ENCODE measurements at regions not wholly inside any gene's neighbourhood (a gene's known extent, or its start where the extent isn't known, plus 50 kb on each side); places are given as distances from the start of the nearest gene placed in this dataset.

DNA sequence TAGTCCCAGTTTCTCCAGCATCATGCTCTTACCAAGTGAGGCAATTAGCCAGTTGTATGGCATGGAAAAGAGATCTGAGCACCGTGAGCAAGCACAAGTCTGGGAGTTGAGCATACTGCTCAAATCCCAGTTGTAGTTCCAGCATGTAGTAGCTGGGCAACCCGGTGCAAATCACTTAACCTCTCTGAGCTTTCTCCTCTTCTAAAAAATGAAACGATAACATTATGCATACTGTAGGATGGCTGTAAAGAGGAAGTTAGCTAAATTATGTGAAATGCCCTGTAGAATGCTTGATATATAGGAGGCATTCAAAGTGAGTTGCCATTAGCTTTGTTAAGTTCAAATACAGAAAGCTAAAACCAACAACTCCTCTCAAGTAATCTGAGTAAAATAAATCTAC is 164.0 kb upstream of the ZEB2 start:
- TF ChIP-seq CTCF (IDR thresholded peaks at IDR 0.05): no peak
- peak overlapping the region in 1 of 2 donors; percentile 19 for H3K27ac ChIP-seq
- no peaks in the 10 kb centered on the region for H3K27me3 ChIP-seq
- intact Hi-C loops (cut with DNase I): no loop called here
- no peak overlapping the region for H3K4me3 ChIP-seq
- no peaks in the 10 kb centered on the region for H3K9me3 ChIP-seq
- no peaks in the 10 kb centered on the region for H3K36me3 ChIP-seq
- no peak for ATAC-seq
- no peak for DNase-seq
- peaks cover 0 to 35% of the 10 kb centered on the region in 2 donors for H3K4me1 ChIP-seq

GRCh38 chr2:144683107-144683753 is 163.3 kb upstream of the ZEB2 start:
- Histone ChIP-seq H3K9me3 (no peaks in the 10 kb centered on the region), H3K36me3 (no peaks in the 10 kb centered on the region), H3K27me3 (no peaks in the 10 kb centered on the region), H3K4me3 (no peak overlapping the region), H3K4me1 (peaks cover 0 to 35% of the 10 kb centered on the region in 2 donors), H3K27ac (peak overlapping the region in 1 of 2 donors; percentile 19)
- DNase-seq (no peak), ATAC-seq (no peak)
- no peak for TF ChIP-seq CTCF (IDR thresholded peaks at IDR 0.05)
- intact Hi-C loops (cut with DNase I): no loop called here

DNA sequence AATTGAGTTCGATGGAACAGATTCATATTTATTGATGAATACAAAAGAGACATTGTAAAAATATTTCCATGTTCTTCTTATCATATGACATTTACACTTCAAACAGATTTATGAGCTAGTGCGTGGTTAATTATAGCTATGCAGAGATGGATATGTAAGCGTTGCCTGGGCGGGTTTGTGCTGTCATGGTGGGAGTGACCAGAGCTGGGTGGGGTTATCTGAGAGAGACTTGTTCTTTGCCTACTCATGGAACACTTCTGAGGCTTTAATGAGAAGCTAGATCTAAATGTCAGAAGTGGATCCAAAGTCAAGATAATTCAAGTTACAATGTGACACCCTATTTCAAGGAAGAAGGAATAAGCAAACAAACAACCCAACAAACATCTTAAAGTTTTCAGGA is 162.3 kb upstream of the ZEB2 start:
- intact Hi-C loops (cut with DNase I): no loop called here
- no peak for DNase-seq
- no peaks in the 10 kb centered on the region for H3K27me3 ChIP-seq
- H3K36me3 ChIP-seq: no peaks in the 10 kb centered on the region
- H3K9me3 ChIP-seq: no peaks in the 10 kb centered on the region
- H3K4me1 ChIP-seq: peaks cover 0 to 29% of the 10 kb centered on the region in 2 donors
- no peak for TF ChIP-seq CTCF (IDR thresholded peaks at IDR 0.05)
- peak; percentile 38 for ATAC-seq
- H3K4me3 ChIP-seq: no peak overlapping the region
- H3K27ac ChIP-seq: no peak overlapping the region

GRCh38 chr2:144681389-144681788 is 161.5 kb upstream of the ZEB2 start:
- TF ChIP-seq CTCF (IDR thresholded peaks at IDR 0.05): no peak
- peaks cover 0 to 23% of the 10 kb centered on the region in 2 donors for H3K4me1 ChIP-seq
- H3K27me3 ChIP-seq: no peaks in the 10 kb centered on the region
- H3K36me3 ChIP-seq: no peaks in the 10 kb centered on the region
- no peak overlapping the region for H3K4me3 ChIP-seq
- DNase-seq: no peak
- H3K9me3 ChIP-seq: no peaks in the 10 kb centered on the region
- no peak overlapping the region for H3K27ac ChIP-seq
- intact Hi-C loops (cut with DNase I): no loop called here
- ATAC-seq: no peak

- Histone ChIP-seq H3K4me1 (peaks cover 0 to 16% of the 10 kb centered on the region in 2 donors), H3K4me3 (no peak overlapping the region), H3K27me3 (no peaks in the 10 kb centered on the region), H3K9me3 (no peaks in the 10 kb centered on the region), H3K27ac (no peak overlapping the region), H3K36me3 (no peaks in the 10 kb centered on the region)
- intact Hi-C loops (cut with DNase I): no loop called here
- DNase-seq (no peak), ATAC-seq (no peak)
- no peak for TF ChIP-seq CTCF (IDR thresholded peaks at IDR 0.05)
Observed at GRCh38 chr2:144679942-144680341, 160.0 kb upstream of the ZEB2 start.

Measured in left lung (tissue), 4 donors.